GM20000 (cell line): ENCODE measurements at regions not wholly inside any gene's neighbourhood (a gene's known extent, or its start where the extent isn't known, plus 50 kb on each side); places are given as distances from the start of the nearest gene placed in this dataset.

ENCODE experiments used
- DNase-seq: peaks from one replicate; pipeline ENCODE4 v3.0.0; 2012; ENCODE audit warnings: low spot score
- TF ChIP-seq, protein P1 (sequence below): IDR thresholded peaks from 2 replicates; pipeline ENCODE4 v1.5.1; 2012; ENCODE audit warnings: mild to moderate bottlenecking, control low read depth; ENCODE audit errors: extremely low read depth, missing control alignments

DNA sequence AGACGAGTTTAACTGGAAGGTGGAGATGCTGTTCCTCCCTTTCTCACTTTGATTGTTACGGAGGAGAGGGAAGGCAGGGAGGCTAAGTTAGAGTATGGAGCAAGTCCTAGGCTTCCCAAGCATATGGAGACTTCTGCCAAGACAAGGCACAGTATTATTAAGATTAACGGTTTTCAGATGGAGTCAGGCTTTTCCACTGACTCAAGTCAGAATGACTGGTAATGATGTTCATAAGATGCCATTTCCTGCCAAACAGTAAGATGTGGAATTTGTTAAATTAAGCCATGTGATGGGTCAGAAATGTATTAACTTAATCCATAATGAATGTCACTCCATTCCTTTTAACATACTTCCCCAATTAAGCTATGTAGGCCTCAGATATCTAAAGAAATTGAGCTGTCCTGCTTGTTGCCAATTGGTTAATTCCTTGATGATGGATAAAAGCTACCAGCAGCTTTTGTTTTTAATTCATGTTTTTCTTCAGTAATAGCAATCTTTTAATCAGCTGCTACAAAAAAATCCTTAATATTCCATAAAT lies 383.7 kb downstream of the ZNF521 start:
- TF ChIP-seq, protein P1, sequence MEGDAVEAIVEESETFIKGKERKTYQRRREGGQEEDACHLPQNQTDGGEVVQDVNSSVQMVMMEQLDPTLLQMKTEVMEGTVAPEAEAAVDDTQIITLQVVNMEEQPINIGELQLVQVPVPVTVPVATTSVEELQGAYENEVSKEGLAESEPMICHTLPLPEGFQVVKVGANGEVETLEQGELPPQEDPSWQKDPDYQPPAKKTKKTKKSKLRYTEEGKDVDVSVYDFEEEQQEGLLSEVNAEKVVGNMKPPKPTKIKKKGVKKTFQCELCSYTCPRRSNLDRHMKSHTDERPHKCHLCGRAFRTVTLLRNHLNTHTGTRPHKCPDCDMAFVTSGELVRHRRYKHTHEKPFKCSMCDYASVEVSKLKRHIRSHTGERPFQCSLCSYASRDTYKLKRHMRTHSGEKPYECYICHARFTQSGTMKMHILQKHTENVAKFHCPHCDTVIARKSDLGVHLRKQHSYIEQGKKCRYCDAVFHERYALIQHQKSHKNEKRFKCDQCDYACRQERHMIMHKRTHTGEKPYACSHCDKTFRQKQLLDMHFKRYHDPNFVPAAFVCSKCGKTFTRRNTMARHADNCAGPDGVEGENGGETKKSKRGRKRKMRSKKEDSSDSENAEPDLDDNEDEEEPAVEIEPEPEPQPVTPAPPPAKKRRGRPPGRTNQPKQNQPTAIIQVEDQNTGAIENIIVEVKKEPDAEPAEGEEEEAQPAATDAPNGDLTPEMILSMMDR, result no peak
- DNase-seq, result no peak

DNA sequence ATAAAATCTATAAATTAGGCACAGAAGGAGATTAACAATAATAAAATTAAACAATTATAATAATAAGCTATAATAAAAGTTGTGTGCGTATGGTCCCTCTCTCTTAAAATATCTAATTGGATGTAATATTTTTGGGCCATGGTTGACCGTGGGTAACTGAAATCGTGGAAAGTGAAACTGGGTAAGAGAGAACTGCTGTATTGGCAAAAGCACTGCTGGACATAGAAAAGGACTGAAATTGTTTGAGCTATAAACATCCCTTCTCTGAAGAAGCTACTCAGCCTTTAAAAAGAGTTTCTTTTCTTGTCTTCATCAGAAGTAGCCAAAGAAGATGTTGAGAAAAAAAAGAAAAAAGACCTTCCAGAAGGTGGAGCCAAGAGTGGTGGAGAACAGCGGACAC lies 379.4 kb downstream of the ZNF521 start:
- DNase-seq, result no peak
- TF ChIP-seq, protein P1, result no peak

DNA sequence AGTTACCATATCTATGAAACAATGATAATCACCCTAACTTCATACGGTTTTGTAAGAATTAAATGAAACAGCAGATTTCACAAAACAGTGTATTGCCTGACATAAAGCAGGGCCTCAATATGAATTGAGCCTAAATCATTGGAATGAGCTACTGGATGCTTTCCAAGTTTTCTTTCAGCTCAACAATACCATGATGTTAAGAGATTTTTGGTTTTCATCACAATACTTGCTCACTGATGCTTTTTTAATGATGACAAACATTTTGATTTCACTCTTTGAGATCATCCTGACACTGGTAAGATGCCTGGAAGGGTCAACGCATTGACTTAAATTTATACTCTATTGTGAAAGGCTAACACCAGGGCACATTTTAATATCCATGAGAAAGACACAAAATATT lies 377.5 kb downstream of the ZNF521 start:
- TF ChIP-seq, protein P1, result no peak
- no peak for DNase-seq

DNA sequence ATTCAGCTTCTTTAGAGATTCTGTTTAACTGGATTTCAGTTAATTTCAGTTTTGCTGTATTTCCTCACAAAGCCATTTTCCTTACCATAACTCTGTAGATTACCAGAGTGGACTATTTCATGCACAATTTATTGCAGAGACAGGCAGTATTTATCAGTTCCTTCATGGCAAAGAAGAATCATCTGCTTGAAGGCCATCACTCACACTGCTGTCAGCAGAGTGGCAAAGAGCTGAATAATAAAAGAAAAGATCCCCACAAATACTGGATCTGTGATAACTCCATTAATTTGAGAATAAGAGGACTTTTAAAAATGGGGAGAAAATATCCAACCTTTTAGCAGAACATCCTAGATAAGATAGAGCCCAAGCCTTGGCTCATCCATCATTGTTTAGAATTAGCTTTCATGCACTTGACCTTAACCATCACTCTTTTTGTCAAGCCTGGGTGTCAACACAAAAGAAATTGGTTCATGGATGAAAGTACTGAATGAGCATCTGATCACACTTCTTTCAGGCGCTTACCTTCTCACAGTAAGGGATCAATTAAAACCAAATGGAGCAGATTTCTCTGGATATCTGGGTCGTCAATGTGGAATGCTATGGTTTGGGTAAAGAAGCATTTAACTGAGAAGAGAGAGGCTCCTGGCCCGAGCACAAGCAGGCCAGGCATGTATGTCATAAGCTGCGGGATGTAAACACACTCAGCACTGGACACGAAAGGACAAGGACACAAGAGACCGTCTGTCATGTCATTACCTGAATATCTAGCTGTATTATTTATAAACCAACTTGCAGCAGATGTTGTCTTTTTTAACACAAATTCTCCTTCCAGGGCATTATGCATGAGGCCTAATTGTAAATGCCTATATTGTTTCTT lies 376.2 kb downstream of the ZNF521 start:
- DNase-seq, result no peak
- TF ChIP-seq, protein P1, result no peak

DNA sequence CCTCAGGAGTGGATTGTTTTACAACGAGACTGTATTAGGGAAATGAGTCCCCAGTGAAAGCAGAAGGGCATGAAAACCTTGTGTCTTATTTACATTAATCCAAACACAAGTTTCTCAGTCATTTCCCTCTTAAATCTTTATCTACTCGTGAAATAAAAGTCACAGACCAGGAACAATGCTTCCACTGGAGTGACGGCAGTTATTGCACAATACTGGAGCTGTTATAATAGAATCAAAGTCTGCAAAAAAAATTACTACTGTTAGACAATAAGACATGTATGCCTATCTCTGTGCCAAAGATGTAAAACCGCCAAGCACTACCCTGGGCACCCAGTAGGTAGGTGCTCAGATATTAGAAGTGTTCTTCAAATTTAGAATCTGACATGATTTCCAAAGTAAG lies 375.5 kb downstream of the ZNF521 start:
- DNase-seq, result no peak
- TF ChIP-seq, protein P1, result no peak

DNA sequence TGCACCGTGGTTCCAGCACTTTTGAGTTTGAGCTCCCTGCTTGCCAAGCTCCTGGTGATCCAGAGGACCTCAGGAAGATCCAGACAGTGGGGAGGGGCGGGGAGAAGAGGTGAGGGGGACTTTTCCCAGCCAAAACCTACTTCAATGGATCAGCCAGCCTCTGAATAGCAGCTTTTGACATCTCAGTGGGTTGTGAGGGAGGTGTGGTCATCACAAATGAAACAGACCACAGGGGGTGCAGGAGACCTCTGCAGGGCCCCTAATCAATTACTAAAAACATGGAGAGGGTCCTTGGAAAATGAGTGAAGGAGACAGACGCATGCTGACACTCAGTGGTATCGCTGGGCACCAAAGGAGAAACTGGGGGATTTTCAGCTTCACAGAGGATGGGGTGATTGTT lies 372.7 kb downstream of the ZNF521 start:
- DNase-seq, result no peak
- TF ChIP-seq, protein P1, result no peak

DNA sequence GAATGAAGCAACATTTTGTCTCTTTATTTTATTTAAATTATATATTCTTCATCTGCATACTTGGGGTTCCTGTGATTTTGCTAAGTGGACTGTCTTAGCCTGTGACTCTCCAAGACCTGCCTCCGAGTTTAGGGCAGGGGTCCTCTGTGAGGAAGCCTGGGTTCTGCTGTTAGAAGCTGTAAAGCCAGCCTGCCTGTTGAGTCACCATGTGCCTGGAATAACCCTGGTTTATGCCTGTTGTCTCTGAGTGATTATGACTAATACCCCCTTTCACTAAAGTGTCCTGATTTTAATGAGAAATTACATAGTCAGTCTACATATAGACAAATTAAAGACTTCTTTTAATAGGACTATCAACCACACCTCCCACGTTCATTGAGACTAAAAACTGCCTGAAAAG lies 369.1 kb downstream of the ZNF521 start:
- no peak for DNase-seq
- TF ChIP-seq, protein P1, result no peak
